ENCODE measurements at regions not wholly inside any gene's neighbourhood (a gene's known extent, or its start where the extent isn't known, plus 50 kb on each side); places are given as distances from the start of the nearest gene placed in this dataset.

- H3K27me3 Mint-ChIP-seq (ENCODE audit: insufficient read depth, low read depth): no peaks in the 10 kb centered on the region
Measured at GRCh38 chr2:144254342-144255235, 265.3 kb downstream of the ZEB2 start.

GRCh38 chr2:144253743-144254142, 266.2 kb downstream of the ZEB2 start:
- DNase-seq (ENCODE audit: low spot score): no peak
- H3K9me3 ChIP-seq (ENCODE audit: low read depth): peaks cover 30% of the 10 kb centered on the region
- H2AFZ ChIP-seq (replicated peaks): no peak overlapping the region
- H3K4me3 Mint-ChIP-seq: no peak overlapping the region
- no peaks in the 10 kb centered on the region for H3K4me1 Mint-ChIP-seq
- H3K36me3 ChIP-seq: peaks cover 4% of the 10 kb centered on the region
- no peak overlapping the region for H3K4me2 ChIP-seq
- no peak overlapping the region for H3K27ac Mint-ChIP-seq
- peaks cover 34% of the 10 kb centered on the region for H3K36me3 Mint-ChIP-seq
- H3K27me3 ChIP-seq: no peaks in the 10 kb centered on the region
- H3K9ac ChIP-seq: no peak overlapping the region
- no peaks in the 10 kb centered on the region for H3K27me3 Mint-ChIP-seq (ENCODE audit: insufficient read depth, low read depth)
- H3K79me2 ChIP-seq (ENCODE audit: low read depth): peaks cover 8% of the 10 kb centered on the region
- no peak overlapping the region for H3K27ac ChIP-seq
- TF ChIP-seq, protein P1, sequence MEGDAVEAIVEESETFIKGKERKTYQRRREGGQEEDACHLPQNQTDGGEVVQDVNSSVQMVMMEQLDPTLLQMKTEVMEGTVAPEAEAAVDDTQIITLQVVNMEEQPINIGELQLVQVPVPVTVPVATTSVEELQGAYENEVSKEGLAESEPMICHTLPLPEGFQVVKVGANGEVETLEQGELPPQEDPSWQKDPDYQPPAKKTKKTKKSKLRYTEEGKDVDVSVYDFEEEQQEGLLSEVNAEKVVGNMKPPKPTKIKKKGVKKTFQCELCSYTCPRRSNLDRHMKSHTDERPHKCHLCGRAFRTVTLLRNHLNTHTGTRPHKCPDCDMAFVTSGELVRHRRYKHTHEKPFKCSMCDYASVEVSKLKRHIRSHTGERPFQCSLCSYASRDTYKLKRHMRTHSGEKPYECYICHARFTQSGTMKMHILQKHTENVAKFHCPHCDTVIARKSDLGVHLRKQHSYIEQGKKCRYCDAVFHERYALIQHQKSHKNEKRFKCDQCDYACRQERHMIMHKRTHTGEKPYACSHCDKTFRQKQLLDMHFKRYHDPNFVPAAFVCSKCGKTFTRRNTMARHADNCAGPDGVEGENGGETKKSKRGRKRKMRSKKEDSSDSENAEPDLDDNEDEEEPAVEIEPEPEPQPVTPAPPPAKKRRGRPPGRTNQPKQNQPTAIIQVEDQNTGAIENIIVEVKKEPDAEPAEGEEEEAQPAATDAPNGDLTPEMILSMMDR (IDR thresholded peaks at IDR 0.05): no peak
- no peak for TF ChIP-seq EZH2 (IDR thresholded peaks at IDR 0.05)
- no peaks in the 10 kb centered on the region for H3K4me1 ChIP-seq
- no peaks in the 10 kb centered on the region for H4K20me1 ChIP-seq (ENCODE audit: low read depth)
- no peaks in the 10 kb centered on the region for H3F3A ChIP-seq (ENCODE audit: low read depth)
- H3K4me3 ChIP-seq: no peak overlapping the region
- peaks cover 62% of the 10 kb centered on the region for H3K9me3 Mint-ChIP-seq

More at GRCh38 chr2:144254342-144255235, 265.3 kb downstream of the ZEB2 start:
- Histone ChIP-seq H3K9ac (no peak overlapping the region), H3F3A (ENCODE audit: low read depth) (no peaks in the 10 kb centered on the region), H3K4me3 (no peak overlapping the region), H3K9me3 (ENCODE audit: low read depth) (peaks cover 33% of the 10 kb centered on the region), H3K4me1 (no peaks in the 10 kb centered on the region), H3K36me3 (peaks cover 4% of the 10 kb centered on the region), H2AFZ (replicated peaks) (no peak overlapping the region), H3K79me2 (ENCODE audit: low read depth) (peaks cover 8% of the 10 kb centered on the region), H4K20me1 (ENCODE audit: low read depth) (no peaks in the 10 kb centered on the region), H3K27ac (no peak overlapping the region), H3K27me3 (no peaks in the 10 kb centered on the region), H3K4me2 (no peak overlapping the region)
- Mint-ChIP-seq H3K36me3 (peaks cover 34% of the 10 kb centered on the region), H3K9me3 (peaks cover 68% of the 10 kb centered on the region), H3K4me1 (no peaks in the 10 kb centered on the region), H3K4me3 (no peak overlapping the region), H3K27ac (no peak overlapping the region)
- no peak for TF ChIP-seq EZH2phosphoT487 (IDR thresholded peaks at IDR 0.05)
- no peak for TF ChIP-seq EZH2 (IDR thresholded peaks at IDR 0.05)
- TF ChIP-seq, protein P1 (IDR thresholded peaks at IDR 0.05): no peak
- DNase-seq (ENCODE audit: low spot score): no peak

DNA sequence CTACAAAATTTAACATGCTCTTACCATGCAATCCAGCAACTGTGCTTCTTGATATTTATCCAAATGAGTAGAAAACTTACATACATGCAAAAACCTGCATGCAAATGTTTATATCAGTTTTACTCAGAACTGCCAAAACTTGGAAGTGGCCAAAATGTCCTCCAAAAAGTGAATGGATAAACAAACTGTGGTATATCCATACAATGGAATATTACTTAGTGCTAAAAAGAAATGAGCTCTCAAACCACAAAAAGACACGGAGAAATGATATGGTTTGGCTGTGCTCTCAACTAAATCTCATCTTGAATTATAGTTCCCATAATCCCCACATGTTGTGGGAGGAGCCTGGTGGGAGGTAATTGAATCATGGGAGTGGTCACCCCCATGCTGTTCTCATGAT, 267.2 kb downstream of the ZEB2 start:
- no peak overlapping the region for H3K27ac ChIP-seq
- Mint-ChIP-seq H3K27me3 (ENCODE audit: insufficient read depth, low read depth) (no peaks in the 10 kb centered on the region), H3K36me3 (peaks cover 32% of the 10 kb centered on the region), H3K27ac (no peak overlapping the region), H3K4me1 (no peaks in the 10 kb centered on the region), H3K9me3 (peaks cover 53% of the 10 kb centered on the region), H3K4me3 (no peak overlapping the region)
- H3K9ac ChIP-seq: no peak overlapping the region
- TF ChIP-seq EZH2phosphoT487 (IDR thresholded peaks at IDR 0.05) (no peak), EZH2 (IDR thresholded peaks at IDR 0.05) (no peak)
- TF ChIP-seq, protein P1 (IDR thresholded peaks at IDR 0.05): no peak
- H3K4me1 ChIP-seq: no peaks in the 10 kb centered on the region
- peaks cover 19% of the 10 kb centered on the region for H3K9me3 ChIP-seq (ENCODE audit: low read depth)
- H3K36me3 ChIP-seq: peaks cover 4% of the 10 kb centered on the region
- no peak overlapping the region for H3K4me3 ChIP-seq
- no peak for DNase-seq (ENCODE audit: low spot score)
- no peaks in the 10 kb centered on the region for H3K27me3 ChIP-seq
- peaks cover 5% of the 10 kb centered on the region for H3K79me2 ChIP-seq (ENCODE audit: low read depth)
- no peaks in the 10 kb centered on the region for H3F3A ChIP-seq (ENCODE audit: low read depth)
- H4K20me1 ChIP-seq (ENCODE audit: low read depth): no peaks in the 10 kb centered on the region
- no peak overlapping the region for H3K4me2 ChIP-seq
- no peak overlapping the region for H2AFZ ChIP-seq (replicated peaks)

Data from neural progenitor cell (in vitro differentiated cells).